GM12891 (cell line): ENCODE measurements at regions not wholly inside any gene's neighbourhood (a gene's known extent, or its start where the extent isn't known, plus 50 kb on each side); places are given as distances from the start of the nearest gene placed in this dataset.

ENCODE experiments used
- POLR2A ChIP-seq: IDR thresholded peaks from 2 replicates; pipeline ENCODE4 v1.6.1; 2011; ENCODE audit warnings: low read depth, low read length, control low read depth
- POLR2AphosphoS5 ChIP-seq: IDR thresholded peaks from 2 replicates; pipeline ENCODE4 v1.6.1; 2011; ENCODE audit warnings: low read depth, low read length, control low read depth

DNA sequence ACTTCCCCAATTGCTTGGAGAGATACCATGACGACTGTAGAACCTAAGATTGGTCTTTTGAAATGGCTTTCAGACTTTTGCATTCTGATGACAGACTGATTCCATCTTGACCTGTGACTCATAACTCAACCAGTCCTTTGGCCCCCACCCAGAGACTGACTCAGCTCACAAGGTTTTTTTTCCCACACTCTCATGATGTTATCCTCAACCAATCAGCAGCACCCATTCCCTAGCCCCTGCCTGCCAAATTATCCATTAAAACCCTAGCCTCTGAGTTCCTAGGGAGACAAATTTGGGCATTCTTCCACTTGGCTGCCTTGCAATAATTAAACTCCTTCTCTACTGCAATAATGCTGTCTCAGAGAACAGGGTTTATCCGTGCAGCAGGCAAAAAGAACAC lies 1263.3 kb upstream of the CDH9 start:
- TF ChIP-seq POLR2AphosphoS5 (no peak), POLR2A (no peak)
